ENCODE measurements at regions not wholly inside any gene's neighbourhood (a gene's known extent, or its start where the extent isn't known, plus 50 kb on each side); places are given as distances from the start of the nearest gene placed in this dataset.

DNA sequence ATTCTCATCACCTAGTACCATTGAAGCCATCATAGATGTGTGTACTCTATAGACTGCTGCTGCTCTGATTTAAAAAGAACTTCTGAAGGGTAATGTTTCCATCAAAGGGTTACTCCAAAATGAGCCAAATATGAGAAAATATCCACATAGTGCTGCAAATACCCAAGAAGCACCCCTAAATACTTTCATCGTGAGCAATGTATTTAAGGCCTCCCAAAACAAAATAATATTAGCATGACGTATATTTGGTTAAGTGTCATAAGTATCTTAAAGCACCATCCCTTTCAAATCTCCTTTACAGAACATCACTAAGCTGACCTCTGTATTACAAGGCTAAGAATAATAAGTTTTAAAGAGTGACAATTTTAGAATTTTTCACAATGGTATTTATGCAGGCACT lies 421.8 kb downstream of the MTRR start:
- TF ChIP-seq POLR2A (IDR thresholded peaks at IDR 0.05; ENCODE audit: low read length): no peak
- no peak for TF ChIP-seq GATA1 (IDR thresholded peaks at IDR 0.05; ENCODE audit: low read depth, low read length)
